B cell (primary cell): ENCODE measurements at regions not wholly inside any gene's neighbourhood (a gene's known extent, or its start where the extent isn't known, plus 50 kb on each side); places are given as distances from the start of the nearest gene placed in this dataset.

Experiments used
- ATAC-seq: fragments of 200-7000 bp; cut with Tn5 transposase; one replicate; pipeline ENCODE4 v1.10.0; 2021; ENCODE audit warnings: low read depth, mild to moderate bottlenecking, moderate number of reproducible peaks, moderate library complexity
- CTCF ChIA-PET: fragments of 350-600 bp; sonication (Branson Sonifier 250); formaldehyde crosslinking; loops from one replicate; lab custom pipeline; 2021; ENCODE audit warnings: antibody characterized with exemption, inconsistent platforms; lab: Charles Lee
- POLR2A ChIA-PET: fragments of 350-600 bp; sonication (Branson Sonifier 250); formaldehyde crosslinking; loops from one replicate; lab custom pipeline; 2021; ENCODE audit warnings: antibody characterized with exemption; lab: Charles Lee
- DNase-seq: peaks from one replicate; pipeline ENCODE4 v3.0.0; 2013
- H2AFZ ChIP-seq: 2 replicates; pipeline ENCODE4 v1.6.1; 2012; ENCODE audit warnings: mild to moderate bottlenecking, low read depth, low read length; ENCODE audit not compliant: insufficient read depth, poor library complexity, severe bottlenecking
- H3K27ac ChIP-seq, 2 donors: 1 replicate in 1 of 2; 2 replicates in 1 of 2; pipeline ENCODE4 v1.5.1; 2012 to 2013; ENCODE audit warnings: low read length in 2 of 2, mild to moderate bottlenecking in 2 of 2, moderate library complexity in 1 of 2
- H3K27me3 ChIP-seq, 4 experiments: fragments of 200-600 bp in 1 of 4; sonication (generic) in 1 of 4; replicated peaks in 1 of 4; 1 replicate in 2 of 4; 2 replicates in 2 of 4; pipeline versions ENCODE4 v1.6.1 to v1.7.0; 2013 to 2016; ENCODE audit warnings: low read length in 3 of 4, mild to moderate bottlenecking in 2 of 4, mixed read lengths in 1 of 4, moderate library complexity in 1 of 4; ENCODE audit not compliant: insufficient read depth in 4 of 4, control insufficient read depth in 3 of 4; ENCODE audit errors: control extremely low read depth in 1 of 4
- H3K36me3 ChIP-seq, 2 experiments: replicated peaks in 1 of 2; 1 replicate in 1 of 2; 2 replicates in 1 of 2; pipeline versions ENCODE4 v1.6.1 to v1.7.1; 2013; ENCODE audit warnings: low read length in 1 of 2; ENCODE audit not compliant: insufficient read depth in 2 of 2, control insufficient read depth in 1 of 2; ENCODE audit errors: control extremely low read depth in 1 of 2, extremely low read depth in 1 of 2
- H3K4me1 ChIP-seq, 2 donors: fragments of 200-600 bp in 1 of 2; sonication (generic) in 1 of 2; 1 replicate in 1 of 2; 2 replicates in 1 of 2; pipeline versions ENCODE4 v1.5.1 to v1.6.1; 2013 to 2017; ENCODE audit warnings: low read length in 2 of 2; ENCODE audit not compliant: control insufficient read depth in 2 of 2, insufficient read depth in 2 of 2
- H3K4me2 ChIP-seq: replicated peaks from 2 replicates; pipeline ENCODE3; 2012; ENCODE audit warnings: mild to moderate bottlenecking, low read depth, low read length; ENCODE audit not compliant: poor library complexity, severe bottlenecking
- H3K4me3 ChIP-seq, 5 experiments: fragments of 200-600 bp in 1 of 5; sonication (generic) in 1 of 5; 1 replicate in 3 of 5; 2 replicates in 2 of 5; pipeline versions ENCODE4 v1.5.1 to v1.7.0; 2011 to 2016; ENCODE audit warnings: low read length in 4 of 5, mild to moderate bottlenecking in 4 of 5, low read depth in 2 of 5, control low read depth in 1 of 5, moderate library complexity in 1 of 5; ENCODE audit not compliant: insufficient read depth in 1 of 5; ENCODE audit errors: control extremely low read depth in 1 of 5, extremely low read depth in 1 of 5
- H3K79me2 ChIP-seq: fragments of 200-600 bp; sonication (generic); one replicate; pipeline ENCODE4 v1.6.0; 2016; ENCODE audit warnings: low read length; ENCODE audit not compliant: control insufficient read depth, insufficient read depth
- H3K9ac ChIP-seq: fragments of 200-600 bp; sonication (generic); 2 replicates; pipeline ENCODE4 v1.6.1; 2017; ENCODE audit warnings: mild to moderate bottlenecking, low read length, moderate library complexity
- H3K9me3 ChIP-seq, 3 donors: one replicate each; pipeline versions ENCODE4 v1.6.1 to v1.7.1; 2013; ENCODE audit warnings: low read length in 2 of 3; ENCODE audit not compliant: control insufficient read depth in 2 of 3, insufficient read depth in 1 of 3; ENCODE audit errors: control extremely low read depth in 1 of 3
- H4K20me1 ChIP-seq: 2 replicates; pipeline ENCODE4 v1.6.0; 2012; ENCODE audit warnings: mild to moderate bottlenecking, low read length; ENCODE audit not compliant: insufficient read depth, control insufficient read depth, poor library complexity, severe bottlenecking
- H3K27ac Mint-ChIP-seq: one replicate; pipeline ENCODE4 v1.8.0; 2021; ENCODE audit warnings: mixed read lengths
- H3K27me3 Mint-ChIP-seq: one replicate; pipeline ENCODE4 v1.8.0; 2021; ENCODE audit warnings: mixed read lengths
- H3K4me1 Mint-ChIP-seq: one replicate; pipeline ENCODE4 v1.8.0; 2021; ENCODE audit warnings: mixed read lengths
- H3K4me3 Mint-ChIP-seq: one replicate; pipeline ENCODE4 v1.8.0; 2021; ENCODE audit warnings: mixed read lengths
- H3K9me3 Mint-ChIP-seq: one replicate; pipeline ENCODE4 v1.8.0; 2022; ENCODE audit warnings: mixed read lengths; ENCODE audit not compliant: insufficient read depth
- CTCF ChIP-seq: fragments of 200-600 bp; IDR thresholded peaks from one replicate; pipeline ENCODE4 v1.8.0; 2022; ENCODE audit warnings: antibody characterized with exemption, mild to moderate bottlenecking
- EZH2 ChIP-seq: IDR thresholded peaks from 2 replicates; pipeline ENCODE4 v1.6.1; 2012; ENCODE audit warnings: borderline replicate concordance, low read depth, mild to moderate bottlenecking, moderate library complexity, low read length; ENCODE audit not compliant: insufficient read depth, poor library complexity, severe bottlenecking
- whole genome bisulfite sequencing: methylation state at CpG from one replicate; pipeline ENCODE4 v1.1.5; 2013; ENCODE audit warnings: missing lambda C conversion rate; ENCODE audit not compliant: insufficient coverage; 5-methylcytosine and 5-hydroxymethylcytosine counted together
- intact Hi-C: fragments of 100-400 bp; cut with micrococcal nuclease; formaldehyde crosslinking; loops from one replicate; pipeline ENCODE4 v1.10.0; 2022

- DNase-seq = no peak
Measured at GRCh38 chr14:97349946-97350345, 552.8 kb downstream of the VRK1 start.

DNA sequence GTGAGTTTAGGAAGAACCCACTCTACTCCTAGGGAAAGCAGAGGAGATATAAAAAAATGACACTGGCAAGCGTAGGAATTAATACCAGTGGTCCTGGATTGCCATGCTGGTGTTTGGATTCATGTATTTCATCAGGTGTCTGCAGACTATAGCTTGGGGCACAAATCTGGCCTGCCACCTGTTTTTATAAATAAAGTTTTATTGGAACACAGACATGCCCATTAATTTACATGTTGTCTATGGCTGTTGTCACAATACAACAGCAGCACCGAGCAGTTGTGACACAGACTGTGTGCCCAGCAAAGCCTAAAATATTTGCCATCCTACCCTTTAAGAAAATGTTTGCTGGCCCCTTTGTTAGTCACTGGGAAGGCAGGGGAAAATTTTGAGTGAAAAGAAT lies 553.2 kb downstream of the VRK1 start:
- TF ChIP-seq CTCF = no peak
- TF ChIP-seq EZH2 = no peak
- intact Hi-C loops = no loop called here
- WGBS = no CpG with 5 or more reads among the region's 2 CpGs
- no peak overlapping the region for H3K27ac Mint-ChIP-seq
- H3K27me3 Mint-ChIP-seq = no peaks in the 10 kb centered on the region
- ATAC-seq (no peak), DNase-seq (no peak)
- H3K79me2 ChIP-seq = no peaks in the 10 kb centered on the region
- H3K9ac ChIP-seq = no peak overlapping the region
- H3K4me3 Mint-ChIP-seq = no peak overlapping the region
- no peak overlapping the region for H3K27ac ChIP-seq
- ChIA-PET CTCF (no interaction called here), POLR2A (no interaction called here)
- H3K4me2 ChIP-seq = no peak overlapping the region
- no peaks in the 10 kb centered on the region for H3K36me3 ChIP-seq
- H3K9me3 ChIP-seq = no peaks in the 10 kb centered on the region
- no peak overlapping the region for H2AFZ ChIP-seq
- H3K4me1 ChIP-seq = no peaks in the 10 kb centered on the region
- no peaks in the 10 kb centered on the region for H4K20me1 ChIP-seq
- H3K4me1 Mint-ChIP-seq = no peaks in the 10 kb centered on the region
- H3K27me3 ChIP-seq = no peaks in the 10 kb centered on the region
- no peak overlapping the region for H3K4me3 ChIP-seq
- H3K9me3 Mint-ChIP-seq = peaks cover 4% of the 10 kb centered on the region

More at GRCh38 chr14:97349946-97350345, 552.8 kb downstream of the VRK1 start:
- no peaks in the 10 kb centered on the region for H3K9me3 Mint-ChIP-seq
- H3K4me1 Mint-ChIP-seq = no peaks in the 10 kb centered on the region
- no peaks in the 10 kb centered on the region for H3K27me3 ChIP-seq
- no peak overlapping the region for H3K9ac ChIP-seq
- H3K4me2 ChIP-seq = no peak overlapping the region
- no peaks in the 10 kb centered on the region for H3K79me2 ChIP-seq
- H3K4me3 ChIP-seq = no peak overlapping the region
- H3K36me3 ChIP-seq = no peaks in the 10 kb centered on the region
- no peak overlapping the region for H3K27ac ChIP-seq
- TF ChIP-seq CTCF (no peak), EZH2 (no peak)
- ChIA-PET CTCF (no interaction called here), POLR2A (no interaction called here)
- H3K4me1 ChIP-seq = no peaks in the 10 kb centered on the region
- H3K9me3 ChIP-seq = no peaks in the 10 kb centered on the region
- WGBS = no CpG with 5 or more reads among the region's 3 CpGs
- H2AFZ ChIP-seq = no peak overlapping the region
- H3K27me3 Mint-ChIP-seq = no peaks in the 10 kb centered on the region
- no peak overlapping the region for H3K4me3 Mint-ChIP-seq
- intact Hi-C loops = no loop called here
- H3K27ac Mint-ChIP-seq = no peak overlapping the region
- no peak for ATAC-seq
- H4K20me1 ChIP-seq = no peaks in the 10 kb centered on the region
